Mucosa of rectum (tissue), 2 donors: ENCODE measurements at regions not wholly inside any gene's neighbourhood (a gene's known extent, or its start where the extent isn't known, plus 50 kb on each side); places are given as distances from the start of the nearest gene placed in this dataset.

Experiments
- H3K27ac ChIP-seq, 2 donors: one replicate each; pipeline ENCODE4 v1.7.0; 2013; ENCODE audit warnings: inconsistent platforms in 2 of 2, low read depth in 2 of 2, low read length in 2 of 2
- H3K27me3 ChIP-seq, 2 donors: one replicate each; pipeline ENCODE4 v1.7.0; 2013; ENCODE audit warnings: low read length in 2 of 2; ENCODE audit not compliant: control insufficient read depth in 2 of 2, insufficient read depth in 2 of 2
- H3K36me3 ChIP-seq, 2 donors: one replicate each; pipeline ENCODE4 v1.7.0; 2013; ENCODE audit warnings: low read length in 2 of 2; ENCODE audit not compliant: control insufficient read depth in 2 of 2, insufficient read depth in 2 of 2
- H3K4me1 ChIP-seq, 2 donors: one replicate each; pipeline ENCODE4 v1.7.0; 2013; ENCODE audit warnings: low read length in 2 of 2, mild to moderate bottlenecking in 1 of 2; ENCODE audit not compliant: control insufficient read depth in 2 of 2, insufficient read depth in 2 of 2
- H3K4me3 ChIP-seq, 2 donors: one replicate each; pipeline ENCODE4 v1.7.0; 2013; ENCODE audit warnings: low read length in 2 of 2
- H3K9ac ChIP-seq, 2 donors: one replicate each; pipeline ENCODE4 v1.7.0; 2013; ENCODE audit warnings: low read length in 2 of 2, low read depth in 1 of 2, mild to moderate bottlenecking in 1 of 2
- H3K9me3 ChIP-seq, 2 donors: one replicate each; pipeline ENCODE4 v1.7.0; 2013; ENCODE audit warnings: low read length in 2 of 2; ENCODE audit not compliant: control insufficient read depth in 2 of 2
- donor health status: healthy.
- donor health status: Normal muscosa, but diverticular disease.

GRCh38 chr20:48172357-48172702 is 387.0 kb upstream of the SULF2 start:
- Histone ChIP-seq H3K9me3 (peaks cover 0 to 2% of the 10 kb centered on the region in 2 donors), H3K36me3 (no peaks in the 10 kb centered on the region), H3K4me1 (no peaks in the 10 kb centered on the region), H3K4me3 (no peak overlapping the region), H3K9ac (no peak overlapping the region), H3K27me3 (peaks cover 9 to 17% of the 10 kb centered on the region in 2 donors), H3K27ac (no peak overlapping the region)

GRCh38 chr20:48171626-48172356 is 386.5 kb upstream of the SULF2 start:
- no peak overlapping the region for H3K9ac ChIP-seq
- H3K9me3 ChIP-seq, result peaks cover 0 to 2% of the 10 kb centered on the region in 2 donors
- H3K36me3 ChIP-seq, result no peaks in the 10 kb centered on the region
- H3K27me3 ChIP-seq, result peaks cover 12 to 17% of the 10 kb centered on the region in 2 donors
- H3K4me1 ChIP-seq, result no peaks in the 10 kb centered on the region
- H3K4me3 ChIP-seq, result no peak overlapping the region
- H3K27ac ChIP-seq, result no peak overlapping the region

- H3K4me1 ChIP-seq, result no peaks in the 10 kb centered on the region
- H3K9ac ChIP-seq, result no peak overlapping the region
- no peak overlapping the region for H3K27ac ChIP-seq
- H3K27me3 ChIP-seq, result peaks cover 12 to 18% of the 10 kb centered on the region in 2 donors
- no peaks in the 10 kb centered on the region for H3K36me3 ChIP-seq
- H3K9me3 ChIP-seq, result peaks cover 0 to 2% of the 10 kb centered on the region in 2 donors
- H3K4me3 ChIP-seq, result no peak overlapping the region
These were observed 385.8 kb upstream of the SULF2 start for GRCh38 chr20:48171071-48171470.

GRCh38 chr20:48170625-48171024 is 385.3 kb upstream of the SULF2 start:
- Histone ChIP-seq H3K27ac (no peak overlapping the region), H3K9me3 (peaks cover 0 to 2% of the 10 kb centered on the region in 2 donors), H3K9ac (no peak overlapping the region), H3K4me1 (no peaks in the 10 kb centered on the region), H3K4me3 (no peak overlapping the region), H3K27me3 (peaks cover 14 to 22% of the 10 kb centered on the region in 2 donors), H3K36me3 (no peaks in the 10 kb centered on the region)

- no peaks in the 10 kb centered on the region for H3K36me3 ChIP-seq
- H3K27ac ChIP-seq, result no peak overlapping the region
- H3K4me3 ChIP-seq, result no peak overlapping the region
- H3K27me3 ChIP-seq, result peaks cover 14 to 22% of the 10 kb centered on the region in 2 donors
- H3K9ac ChIP-seq, result no peak overlapping the region
- no peaks in the 10 kb centered on the region for H3K4me1 ChIP-seq
- H3K9me3 ChIP-seq, result peaks cover 0 to 2% of the 10 kb centered on the region in 2 donors
These were observed 384.5 kb upstream of the SULF2 start for GRCh38 chr20:48169650-48170225.

- Histone ChIP-seq H3K9me3 (no peaks in the 10 kb centered on the region), H3K9ac (no peak overlapping the region), H3K4me1 (no peaks in the 10 kb centered on the region), H3K4me3 (no peak overlapping the region), H3K27me3 (peaks cover 11% of the 10 kb centered on the region in 2 donors), H3K36me3 (no peaks in the 10 kb centered on the region), H3K27ac (no peak overlapping the region)
These were observed 381.0 kb upstream of the SULF2 start for GRCh38 chr20:48166082-48166835.

- H3K9me3 ChIP-seq, result no peaks in the 10 kb centered on the region
- peaks cover 8% of the 10 kb centered on the region in 2 donors for H3K27me3 ChIP-seq
- no peak overlapping the region for H3K4me3 ChIP-seq
- no peak overlapping the region for H3K27ac ChIP-seq
- no peak overlapping the region for H3K9ac ChIP-seq
- H3K36me3 ChIP-seq, result no peaks in the 10 kb centered on the region
- no peaks in the 10 kb centered on the region for H3K4me1 ChIP-seq
These were observed 380.1 kb upstream of the SULF2 start for GRCh38 chr20:48165401-48165685.

- Histone ChIP-seq H3K9ac (no peak overlapping the region), H3K9me3 (no peaks in the 10 kb centered on the region), H3K36me3 (no peaks in the 10 kb centered on the region), H3K4me1 (no peaks in the 10 kb centered on the region), H3K27me3 (peaks cover 8% of the 10 kb centered on the region in 2 donors), H3K4me3 (no peak overlapping the region), H3K27ac (no peak overlapping the region)
These were observed 379.5 kb upstream of the SULF2 start for GRCh38 chr20:48164566-48165400.

GRCh38 chr20:48164034-48164433 is 378.8 kb upstream of the SULF2 start:
- peaks cover 10 to 13% of the 10 kb centered on the region in 2 donors for H3K27me3 ChIP-seq
- H3K4me3 ChIP-seq, result no peak overlapping the region
- H3K27ac ChIP-seq, result no peak overlapping the region
- no peaks in the 10 kb centered on the region for H3K36me3 ChIP-seq
- no peaks in the 10 kb centered on the region for H3K4me1 ChIP-seq
- no peaks in the 10 kb centered on the region for H3K9me3 ChIP-seq
- H3K9ac ChIP-seq, result no peak overlapping the region

- no peaks in the 10 kb centered on the region for H3K4me1 ChIP-seq
- H3K9ac ChIP-seq, result no peak overlapping the region
- H3K27ac ChIP-seq, result no peak overlapping the region
- no peak overlapping the region for H3K4me3 ChIP-seq
- H3K27me3 ChIP-seq, result peaks cover 11 to 14% of the 10 kb centered on the region in 2 donors
- H3K36me3 ChIP-seq, result no peaks in the 10 kb centered on the region
- H3K9me3 ChIP-seq, result no peaks in the 10 kb centered on the region
These were observed 378.2 kb upstream of the SULF2 start for GRCh38 chr20:48163505-48163904.
